Jurkat, Clone E6-1 (cell line): ENCODE measurements at regions not wholly inside any gene's neighbourhood (a gene's known extent, or its start where the extent isn't known, plus 50 kb on each side); places are given as distances from the start of the nearest gene placed in this dataset.
"Not testable (repeated sequence)": the region's sequence is repeated elsewhere in the genome, so short reads cannot be mapped to it uniquely, and the experiment has no call there.

Experiments
- DNase-seq: peaks from one replicate; pipeline ENCODE4 v3.0.0-alpha.2; 2011; ENCODE audit warnings: low read depth, low spot score
- H3K4me3 ChIP-seq: 2 replicates; pipeline ENCODE4 v1.5.1; 2011; ENCODE audit warnings: mild to moderate bottlenecking, low read length, control low read depth, moderate library complexity

DNA sequence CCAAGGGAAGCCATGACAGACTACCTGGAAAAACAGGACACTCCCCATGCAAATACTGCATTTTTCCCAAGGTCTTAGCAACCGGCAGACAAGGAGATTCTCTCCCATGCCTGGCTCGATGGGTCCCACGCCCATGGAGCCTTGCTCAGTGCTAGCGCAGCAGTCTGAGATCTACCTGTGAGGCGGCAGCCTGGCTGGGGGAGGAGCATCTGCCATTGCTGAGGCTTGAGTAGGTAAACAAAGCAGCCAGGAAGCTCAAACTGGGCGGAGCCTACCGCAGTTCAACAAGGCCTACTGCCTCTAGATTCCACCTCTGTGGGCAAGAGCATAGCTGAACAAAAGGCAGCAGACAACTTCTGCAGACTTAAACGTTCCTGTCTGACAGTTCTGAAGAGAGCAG, 1417.2 kb downstream of the FSTL5 start:
- not testable (repeated sequence) for H3K4me3 ChIP-seq, DNase-seq

- DNase-seq, result no peak
Observed at GRCh38 chr4:160772668-160773067, 1391.1 kb downstream of the FSTL5 start.

DNA sequence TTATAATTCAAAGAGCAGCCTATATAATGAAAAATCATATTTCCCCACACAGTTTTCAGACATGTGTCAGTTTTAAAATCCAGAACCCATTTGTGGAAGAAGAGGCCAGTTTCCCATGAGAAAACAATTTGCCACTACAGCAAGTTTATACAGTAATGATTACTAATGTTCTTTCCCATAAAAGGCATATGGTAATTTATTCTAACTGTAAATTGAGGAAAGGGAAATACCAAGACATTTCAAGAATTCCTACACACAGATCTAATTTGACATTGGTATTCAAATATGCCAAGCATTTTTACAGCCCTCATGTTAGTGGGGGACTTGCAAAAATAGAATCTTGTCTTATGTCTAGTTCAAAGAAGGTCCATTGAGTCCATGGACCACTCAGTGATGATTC, 1368.6 kb downstream of the FSTL5 start:
- no peak for DNase-seq
- H3K4me3 ChIP-seq, result no peak overlapping the region

More at GRCh38 chr4:160772668-160773067, 1391.1 kb downstream of the FSTL5 start:
- H3K4me3 ChIP-seq, result no peak overlapping the region

GRCh38 chr4:160808174-160808573, 1355.6 kb downstream of the FSTL5 start:
- no peak overlapping the region for H3K4me3 ChIP-seq
- DNase-seq, result no peak

- no peak for DNase-seq
- H3K4me3 ChIP-seq, result no peak overlapping the region
Observed at GRCh38 chr4:160809576-160809975, 1354.2 kb downstream of the FSTL5 start.

DNA sequence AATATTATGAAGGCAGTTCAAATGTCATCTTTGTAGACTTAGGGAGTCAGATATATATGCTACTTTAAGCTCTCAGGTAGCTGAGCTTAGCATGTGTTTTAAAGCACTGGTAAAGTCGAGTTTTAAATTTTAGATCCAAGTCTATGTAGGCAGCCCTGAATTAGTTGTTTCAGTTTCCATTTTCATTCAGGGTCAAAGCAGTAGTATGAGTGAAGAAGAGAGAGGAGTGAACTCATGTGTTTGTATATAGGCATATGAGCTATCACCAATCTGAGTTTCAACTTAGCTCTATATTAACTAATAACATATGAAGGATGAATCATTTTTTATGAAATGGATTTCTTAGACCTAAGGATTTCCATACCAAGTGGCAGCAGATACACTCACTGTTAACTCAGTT, 1353.4 kb downstream of the FSTL5 start:
- DNase-seq, result no peak
- H3K4me3 ChIP-seq, result no peak overlapping the region

DNA sequence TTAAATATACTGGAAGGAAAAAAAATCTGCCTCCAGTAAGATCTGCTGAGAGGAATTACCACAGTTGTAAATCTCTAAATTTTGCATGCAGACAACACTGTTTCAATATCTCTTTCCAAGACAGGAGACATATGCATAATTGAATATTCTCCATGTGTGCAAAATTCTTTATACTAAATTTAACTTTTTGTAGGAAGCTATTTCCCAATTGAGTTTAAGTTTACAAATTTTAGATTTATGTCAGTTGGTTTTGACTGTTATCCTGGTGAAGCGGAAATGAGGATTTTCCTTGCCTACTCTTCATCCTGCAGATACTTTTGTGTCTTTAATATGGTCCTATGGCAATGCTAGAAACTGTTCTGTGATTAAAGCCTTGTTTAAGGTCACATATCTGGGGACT, 1352.9 kb downstream of the FSTL5 start:
- DNase-seq, result no peak
- no peak overlapping the region for H3K4me3 ChIP-seq

DNA sequence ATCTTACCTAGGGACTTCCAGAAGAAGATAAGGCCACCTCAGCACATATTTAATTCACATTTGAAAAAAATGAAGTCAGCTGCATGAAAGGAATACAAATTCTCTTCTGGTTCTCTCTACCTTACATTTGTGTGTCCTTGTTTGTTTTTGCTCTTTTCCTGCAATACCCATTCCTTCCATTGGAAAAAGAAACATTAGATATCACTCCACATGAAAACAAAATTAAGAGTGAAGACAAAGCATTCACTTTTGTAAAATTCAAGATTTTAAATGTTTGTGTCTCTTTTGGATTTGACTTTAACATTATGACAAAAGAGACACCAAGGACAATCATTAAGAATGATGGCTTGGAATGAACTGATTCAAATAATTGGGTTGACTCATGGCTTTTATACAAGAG, 1351.8 kb downstream of the FSTL5 start:
- DNase-seq, result no peak
- no peak overlapping the region for H3K4me3 ChIP-seq

- H3K4me3 ChIP-seq, result no peak overlapping the region
- no peak for DNase-seq
Observed at GRCh38 chr4:160814726-160815125, 1349.1 kb downstream of the FSTL5 start.

GRCh38 chr4:160818571-160818970, 1345.2 kb downstream of the FSTL5 start:
- DNase-seq, result no peak
- no peak overlapping the region for H3K4me3 ChIP-seq

DNA sequence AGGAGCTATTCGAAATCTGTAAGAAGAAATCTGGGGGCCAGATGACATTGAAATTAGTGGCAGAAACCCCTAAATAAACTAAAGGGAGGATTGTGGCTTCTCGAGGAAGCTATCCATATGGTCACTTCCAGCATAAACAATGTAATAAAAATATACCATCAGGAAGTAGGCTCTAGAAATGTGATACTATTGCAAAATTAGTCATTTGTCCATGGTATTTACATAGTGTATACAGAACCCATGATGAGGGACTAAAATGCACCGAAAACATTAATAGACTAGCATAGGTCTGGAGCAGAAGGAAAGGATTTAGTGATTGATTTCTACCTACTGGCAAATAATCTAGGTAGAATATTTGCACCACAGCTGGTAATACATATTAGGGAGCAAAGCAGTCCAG, 1344.0 kb downstream of the FSTL5 start:
- no peak for DNase-seq
- no peak overlapping the region for H3K4me3 ChIP-seq

DNA sequence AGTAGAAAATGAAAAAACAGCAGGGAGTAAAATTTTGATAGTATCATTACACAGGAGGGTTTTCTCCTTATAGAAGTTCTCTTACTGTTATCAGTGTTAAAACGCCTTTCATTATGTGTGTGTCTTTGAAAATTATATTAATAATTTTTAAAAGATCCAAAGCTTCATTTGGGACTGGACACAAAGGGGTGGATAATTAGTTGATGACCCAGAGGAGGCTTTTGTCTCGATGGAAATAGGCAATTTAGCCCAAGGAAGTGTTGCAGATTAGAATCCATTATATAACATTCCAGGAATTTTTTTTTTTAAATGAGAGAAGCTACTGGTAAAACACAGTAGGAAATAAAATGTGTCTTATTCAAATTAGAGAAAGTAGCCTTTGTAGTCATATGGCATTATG, 1339.3 kb downstream of the FSTL5 start:
- H3K4me3 ChIP-seq, result no peak overlapping the region

DNA sequence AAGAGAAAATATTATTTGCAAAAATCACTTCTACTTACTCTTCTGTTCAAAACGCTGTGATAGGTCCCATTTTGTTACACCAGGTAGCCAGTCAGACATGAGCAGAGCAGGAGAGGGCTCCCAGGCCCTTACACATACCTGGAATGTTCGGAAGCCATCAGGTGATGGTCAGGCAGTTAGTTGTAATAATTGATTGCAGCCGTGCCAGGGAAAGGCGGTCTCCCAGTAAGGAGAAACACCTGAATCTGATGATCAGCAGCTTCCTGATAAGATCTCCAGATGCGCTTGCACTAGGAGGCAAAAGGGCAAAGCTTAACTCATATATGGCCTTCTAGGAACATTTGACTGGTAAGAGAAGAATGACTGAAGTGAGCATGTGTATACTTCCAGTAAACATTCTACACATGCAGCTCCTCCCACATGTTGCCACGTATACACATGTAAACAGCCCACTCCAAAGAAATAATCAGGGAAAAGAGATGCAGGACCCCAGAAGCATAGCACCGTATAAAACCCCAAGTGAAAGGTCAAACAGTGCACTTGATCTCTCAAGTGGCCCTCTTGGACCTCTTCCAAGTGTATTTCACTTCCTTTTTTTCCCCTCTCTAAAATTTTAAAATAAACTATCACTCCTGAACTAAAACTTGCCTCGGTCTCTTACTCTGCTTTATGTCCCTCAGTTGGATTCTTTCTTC, 1338.0 kb downstream of the FSTL5 start:
- no peak overlapping the region for H3K4me3 ChIP-seq
- DNase-seq, result no peak

More for the DNA sequence above, 1339.3 kb downstream of the FSTL5 start:
- DNase-seq, result no peak

DNA sequence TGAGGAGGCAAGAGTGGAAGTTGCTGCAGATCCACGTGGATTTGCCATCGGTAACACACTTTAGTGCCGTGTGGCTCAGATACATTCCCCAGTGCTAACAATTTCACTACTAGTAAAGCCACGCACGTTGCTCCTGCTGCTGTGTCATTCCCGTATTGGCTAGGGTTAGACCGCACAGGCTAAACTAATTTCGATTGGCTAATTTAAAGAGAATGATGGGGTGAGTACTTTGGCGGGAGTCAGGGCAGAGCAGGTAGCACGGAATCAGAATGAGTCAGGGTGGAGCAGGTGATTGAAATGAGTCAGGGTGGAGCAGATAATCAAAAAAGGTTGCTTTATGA, 1337.5 kb downstream of the FSTL5 start:
- no peak for DNase-seq
- no peak overlapping the region for H3K4me3 ChIP-seq

DNA sequence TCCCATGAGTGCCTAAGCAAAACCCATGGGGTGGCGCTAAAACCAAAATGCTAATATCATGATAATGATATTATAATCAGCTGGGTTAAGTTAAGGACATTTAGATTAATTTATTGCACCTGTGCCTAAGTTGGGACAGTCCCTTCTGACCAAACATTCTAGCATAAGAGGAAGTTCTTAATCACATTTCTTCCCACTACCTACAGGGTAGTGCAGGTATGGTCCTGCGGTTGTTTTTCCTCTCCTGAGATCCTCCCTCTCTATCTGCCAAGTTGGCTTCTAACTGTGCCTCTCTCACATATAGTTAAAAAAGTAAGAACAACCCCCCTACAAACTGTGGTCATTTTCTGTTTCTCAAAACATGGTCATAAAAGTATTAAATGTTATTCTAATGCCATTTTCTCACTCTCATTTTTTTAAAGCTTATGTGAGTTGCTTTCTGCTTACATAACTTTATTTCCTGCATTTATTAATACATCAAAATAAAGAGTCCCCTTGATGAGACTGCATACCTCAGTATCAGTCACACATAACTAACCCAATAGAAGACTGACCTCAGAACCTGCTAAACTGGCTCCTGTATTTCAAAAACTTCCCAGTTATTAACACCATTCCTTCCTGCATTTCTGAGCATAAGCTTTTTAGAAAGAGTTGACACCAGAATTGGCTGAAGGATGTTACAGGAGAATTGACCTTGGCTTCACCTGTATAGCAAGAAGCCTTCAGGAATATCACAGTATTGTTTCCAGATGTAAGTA, 1332.5 kb downstream of the FSTL5 start:
- no peak overlapping the region for H3K4me3 ChIP-seq
- DNase-seq, result no peak

- no peak for DNase-seq
- H3K4me3 ChIP-seq, result no peak overlapping the region
Observed at GRCh38 chr4:160835789-160836188, 1328.0 kb downstream of the FSTL5 start.

DNA sequence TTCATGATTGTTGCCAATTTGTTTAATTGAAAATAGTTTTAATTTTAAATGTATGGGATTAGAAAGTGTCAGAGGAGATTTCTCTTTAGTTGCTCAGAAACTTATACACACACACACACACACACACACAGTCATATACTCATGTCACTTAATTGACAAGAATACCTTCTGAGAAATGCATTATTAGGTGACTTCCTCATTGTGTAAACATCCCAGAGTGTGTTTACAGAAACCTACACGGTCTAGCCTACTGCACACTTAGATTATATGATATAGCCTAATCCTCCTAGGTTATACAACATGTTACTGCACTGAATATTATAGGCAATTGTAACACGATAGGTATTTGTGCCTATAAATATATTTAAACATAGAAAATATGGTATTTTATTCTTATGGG, 1327.4 kb downstream of the FSTL5 start:
- no peak overlapping the region for H3K4me3 ChIP-seq
- DNase-seq, result no peak

DNA sequence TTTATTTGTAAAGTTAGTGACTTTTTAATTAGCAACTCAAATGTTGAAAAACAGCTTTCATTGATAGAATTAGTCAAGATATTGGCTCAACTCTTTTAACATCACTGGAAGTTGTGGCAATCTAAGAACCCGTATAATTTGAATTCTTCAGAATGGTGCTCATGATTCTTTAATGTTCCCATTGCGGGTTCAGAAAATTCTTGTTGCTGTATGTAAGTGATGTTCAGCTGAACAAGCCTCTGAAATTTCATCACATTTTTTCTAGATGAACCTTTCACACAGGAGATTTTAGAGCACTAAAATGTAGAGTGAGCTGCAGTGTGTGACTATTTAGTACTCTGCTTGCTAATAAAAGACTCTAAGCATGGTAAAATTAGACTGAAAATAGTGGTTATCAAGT, 1317.7 kb downstream of the FSTL5 start:
- no peak overlapping the region for H3K4me3 ChIP-seq
- no peak for DNase-seq

DNA sequence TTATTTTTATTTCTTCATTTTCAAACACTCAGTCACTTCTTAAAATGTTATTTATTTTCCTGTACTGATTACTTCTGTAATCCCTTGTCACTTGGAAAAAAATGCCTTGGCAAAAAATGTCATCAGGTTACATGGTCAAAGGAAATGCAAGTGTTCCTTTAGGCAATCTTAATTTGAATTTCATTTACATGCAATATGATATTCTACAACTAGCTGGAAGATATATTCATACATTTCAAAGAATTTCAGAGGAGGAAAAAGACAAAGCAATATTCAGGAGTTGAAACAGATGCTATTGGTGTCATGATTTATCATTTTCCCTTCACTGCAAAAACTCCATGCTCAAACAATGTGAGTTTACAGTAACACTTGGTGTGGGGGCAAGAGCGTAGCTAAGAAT, 1316.6 kb downstream of the FSTL5 start:
- DNase-seq, result no peak
- H3K4me3 ChIP-seq, result no peak overlapping the region

DNA sequence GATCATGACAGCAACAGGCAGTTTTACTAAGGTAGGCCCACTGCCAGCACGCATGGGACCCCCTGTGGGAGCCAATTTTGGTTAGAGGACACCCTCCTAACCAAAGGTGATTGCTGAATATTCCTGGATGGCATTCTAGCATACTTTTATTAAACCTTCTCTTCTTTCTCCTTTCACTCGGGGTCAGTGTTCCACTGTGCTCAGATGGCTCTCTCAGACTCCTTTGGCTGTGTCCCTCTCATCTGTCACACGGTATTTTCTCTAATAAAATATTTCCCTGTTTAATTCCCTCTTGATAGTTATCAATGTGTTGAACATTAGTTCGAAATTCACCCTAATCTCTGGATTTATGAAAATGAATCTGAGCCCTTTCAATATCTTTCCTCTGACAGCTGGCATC, 1315.3 kb downstream of the FSTL5 start:
- DNase-seq, result no peak
- H3K4me3 ChIP-seq, result no peak overlapping the region
